ENCODE measurements at regions not wholly inside any gene's neighbourhood (a gene's known extent, or its start where the extent isn't known, plus 50 kb on each side); places are given as distances from the start of the nearest gene placed in this dataset.

- no peak for TF ChIP-seq CEBPB (IDR thresholded peaks at IDR 0.05; ENCODE audit: low read depth, low read length)
- TF ChIP-seq CHD7 (IDR thresholded peaks at IDR 0.05; ENCODE audit: insufficient replicate concordance, low read length) = no peak
- TF ChIP-seq CTCF (IDR thresholded peaks at IDR 0.05; ENCODE audit: control extremely low read depth in 1 of 3, insufficient read depth in 1 of 3, low read depth in 1 of 3, low read length in 3 of 3) = no peak
- TF ChIP-seq MAX (IDR thresholded peaks at IDR 0.05) = no peak
- TF ChIP-seq POLR2A (IDR thresholded peaks at IDR 0.05; ENCODE audit: control extremely low read depth in 1 of 2, low read depth in 2 of 2, low read length in 2 of 2) = no peak
- TF ChIP-seq EZH2 (IDR thresholded peaks at IDR 0.05; ENCODE audit: low read depth, low read length, severe bottlenecking) = no peak
- TF ChIP-seq TAF1 (IDR thresholded peaks at IDR 0.05; ENCODE audit: low read depth, low read length) = no peak
- TF ChIP-seq RAD21 (IDR thresholded peaks at IDR 0.05 in 1 of 2, conservative IDR thresholded peaks at IDR 0.05 in 1 of 2; ENCODE audit: low read depth in 2 of 2, low read length in 2 of 2) = no peak
These were observed 183.5 kb upstream of the IRX1 start for GRCh38 chr5:3412146-3412545.
